MM.1S (cell line): ENCODE measurements at regions not wholly inside any gene's neighbourhood (a gene's known extent, or its start where the extent isn't known, plus 50 kb on each side); places are given as distances from the start of the nearest gene placed in this dataset.
"Not testable (repeated sequence)": the region's sequence is repeated elsewhere in the genome, so short reads cannot be mapped to it uniquely, and the experiment has no call there.

Experiments used
- DNase-seq: peaks from one replicate; pipeline ENCODE4 v3.0.0-alpha.2; 2015
- H2AFZ ChIP-seq: fragments of 300-600 bp; sonication (generic); 2 replicates; pipeline ENCODE4 v1.6.0; 2016; ENCODE audit warnings: antibody characterized with exemption, low read length
- H3F3A ChIP-seq: fragments of 300-600 bp; sonication (generic); 2 replicates; pipeline ENCODE4 v1.6.1; 2016; ENCODE audit warnings: mild to moderate bottlenecking, antibody characterized with exemption, low read length, moderate library complexity, mixed read lengths; ENCODE audit not compliant: insufficient read depth
- H3K27ac ChIP-seq: fragments of 300-600 bp; sonication (generic); 2 replicates; pipeline ENCODE4 v1.5.1; 2016; ENCODE audit warnings: mild to moderate bottlenecking, low read length
- H3K27me3 ChIP-seq: fragments of 300-600 bp; sonication (generic); replicated peaks from 2 replicates; pipeline ENCODE4 v1.6.0; 2016; ENCODE audit warnings: low read length; ENCODE audit not compliant: insufficient read depth
- H3K36me3 ChIP-seq: fragments of 300-600 bp; sonication (generic); replicated peaks from 2 replicates; pipeline ENCODE4 v1.6.1; 2016; ENCODE audit warnings: mild to moderate bottlenecking, low read length, mixed read lengths; ENCODE audit not compliant: insufficient read depth
- H3K4me1 ChIP-seq: fragments of 300-600 bp; sonication (generic); 2 replicates; pipeline ENCODE4 v1.6.1; 2016; ENCODE audit warnings: low read length, mixed read lengths
- H3K4me2 ChIP-seq: fragments of 300-600 bp; sonication (generic); 2 replicates; pipeline ENCODE4 v1.6.0; 2016; ENCODE audit warnings: low read depth, low read length
- H3K4me3 ChIP-seq: fragments of 300-600 bp; sonication (generic); 2 replicates; pipeline ENCODE4 v1.5.1; 2016; ENCODE audit warnings: low read length, mixed read lengths
- H3K79me2 ChIP-seq: fragments of 300-600 bp; sonication (generic); 2 replicates; pipeline ENCODE4 v1.6.1; 2016; ENCODE audit warnings: mixed run types, low read length, mixed read lengths
- H3K9ac ChIP-seq: fragments of 300-600 bp; sonication (generic); 2 replicates; pipeline ENCODE4 v1.6.1; 2016; ENCODE audit warnings: low read length, mixed read lengths
- H3K9me2 ChIP-seq: fragments of 300-600 bp; sonication (generic); replicated peaks from 2 replicates; pipeline ENCODE4 v1.6.1; 2016; ENCODE audit warnings: mild to moderate bottlenecking, low read length, mixed read lengths; ENCODE audit not compliant: insufficient read depth
- H3K9me3 ChIP-seq: fragments of 300-600 bp; sonication (generic); replicated peaks from 2 replicates; pipeline ENCODE4 v1.6.1; 2016; ENCODE audit warnings: mild to moderate bottlenecking, low read length, mixed read lengths; ENCODE audit not compliant: insufficient read depth
- H4K20me1 ChIP-seq: fragments of 300-600 bp; sonication (generic); 2 replicates; pipeline ENCODE4 v1.6.1; 2016; ENCODE audit warnings: mild to moderate bottlenecking, low read length, moderate library complexity, mixed read lengths; ENCODE audit not compliant: insufficient read depth
- CTCF ChIP-seq: fragments of 300-600 bp; sonication (generic); IDR thresholded peaks from 2 replicates; pipeline ENCODE4 v1.5.1; 2016; ENCODE audit warnings: antibody characterized with exemption, low read length, mixed read lengths
- EZH2 ChIP-seq: fragments of 300-600 bp; sonication (generic); optimal IDR thresholded peaks from 2 replicates; pipeline ENCODE3; 2017; ENCODE audit warnings: low read depth, mild to moderate bottlenecking, antibody characterized with exemption, low read length, mixed read lengths
- EZH2phosphoT487 ChIP-seq: fragments of 300-600 bp; sonication (generic); IDR thresholded peaks from 2 replicates; pipeline ENCODE4 v1.6.1; 2018; ENCODE audit warnings: antibody characterized with exemption, low read length

DNA sequence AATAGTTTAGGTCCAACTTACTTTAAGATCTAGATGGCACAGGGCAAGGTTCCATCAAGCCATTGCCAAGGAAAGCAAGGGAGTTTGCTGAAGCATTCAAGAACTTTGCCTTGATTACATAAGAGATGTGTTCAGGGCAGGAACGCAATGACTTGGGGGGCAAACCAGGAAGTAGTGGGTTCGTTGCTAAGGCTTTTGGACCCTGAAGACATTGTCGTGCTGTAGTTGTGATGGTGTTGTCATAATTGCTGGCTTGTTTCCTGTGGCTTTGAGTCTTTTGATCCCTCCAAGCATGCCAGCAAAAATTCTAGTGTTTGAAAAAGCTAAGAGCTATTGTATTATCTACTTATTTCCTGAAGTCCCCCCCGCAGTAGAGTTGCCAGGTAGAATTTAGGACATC lies 70.7 kb upstream of the HNF1B start:
- Histone ChIP-seq H3K36me3 (no peaks in the 10 kb centered on the region), H3K4me3 (no peak overlapping the region), H2AFZ (no peak overlapping the region), H4K20me1 (no peaks in the 10 kb centered on the region), H3F3A (peaks cover 29% of the 10 kb centered on the region), H3K9me2 (no peaks in the 10 kb centered on the region), H3K4me2 (no peak overlapping the region), H3K27me3 (no peaks in the 10 kb centered on the region), H3K9me3 (no peaks in the 10 kb centered on the region), H3K27ac (no peak overlapping the region), H3K4me1 (peaks cover 33% of the 10 kb centered on the region), H3K79me2 (no peaks in the 10 kb centered on the region), H3K9ac (no peak overlapping the region)
- no peak for DNase-seq
- TF ChIP-seq CTCF: no peak
- TF ChIP-seq EZH2phosphoT487: no peak
- no peak for TF ChIP-seq EZH2

GRCh38 chr17:37813751-37814150 lies 68.9 kb upstream of the HNF1B start:
- Histone ChIP-seq H3K9me2 (no peaks in the 10 kb centered on the region), H2AFZ (no peak overlapping the region), H3F3A (peaks cover 11% of the 10 kb centered on the region), H3K9ac (no peak overlapping the region), H4K20me1 (no peaks in the 10 kb centered on the region), H3K27ac (no peak overlapping the region), H3K27me3 (no peaks in the 10 kb centered on the region), H3K79me2 (no peaks in the 10 kb centered on the region), H3K9me3 (no peaks in the 10 kb centered on the region), H3K4me3 (no peak overlapping the region), H3K4me1 (peaks cover 17% of the 10 kb centered on the region), H3K36me3 (no peaks in the 10 kb centered on the region), H3K4me2 (no peak overlapping the region)
- TF ChIP-seq EZH2: no peak
- TF ChIP-seq EZH2phosphoT487: no peak
- no peak for TF ChIP-seq CTCF
- no peak for DNase-seq

- H3K9ac ChIP-seq, H2AFZ ChIP-seq, H3F3A ChIP-seq, H3K9me2 ChIP-seq, H3K27ac ChIP-seq, H3K27me3 ChIP-seq, H3K36me3 ChIP-seq, H3K4me2 ChIP-seq, H3K79me2 ChIP-seq, H3K9me3 ChIP-seq, DNase-seq, H3K4me3 ChIP-seq, H4K20me1 ChIP-seq, H3K4me1 ChIP-seq: not testable (repeated sequence)
Observed at GRCh38 chr17:37808846-37809245, 64.0 kb upstream of the HNF1B start.

DNA sequence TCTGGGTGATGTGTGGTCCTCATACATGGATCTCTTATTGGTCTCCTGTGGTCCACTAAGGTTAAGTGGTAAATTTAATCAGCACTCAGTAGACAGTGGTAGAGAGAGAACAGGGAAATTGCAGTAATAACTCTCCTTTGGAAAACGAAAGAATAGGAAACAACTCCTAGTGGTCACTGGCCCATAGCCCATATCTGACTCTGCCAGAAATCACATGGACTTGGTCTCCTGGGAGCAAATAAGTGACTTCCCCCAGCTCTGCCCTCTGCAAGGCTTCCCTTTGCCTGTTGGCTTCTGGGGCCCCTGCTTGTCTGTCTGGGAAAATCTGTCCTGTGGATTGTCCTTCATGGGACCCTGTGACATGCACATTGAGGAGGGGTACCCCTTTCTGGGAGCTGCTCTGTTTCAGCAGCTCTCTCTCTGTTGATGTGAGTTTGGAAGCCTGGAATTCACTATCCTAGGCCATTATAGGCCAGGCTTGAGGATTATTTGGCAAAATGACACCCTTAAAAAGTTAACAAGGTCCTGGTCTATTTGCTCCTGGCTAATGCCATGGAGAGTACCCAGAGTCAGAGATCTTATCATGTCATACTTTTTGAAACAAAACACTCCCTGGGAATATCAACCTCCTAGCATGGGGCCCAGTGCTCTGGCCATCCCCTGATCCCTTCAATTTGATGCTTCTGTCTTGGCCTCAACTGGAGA lies 58.0 kb upstream of the HNF1B start:
- Histone ChIP-seq H3K79me2 (no peaks in the 10 kb centered on the region), H2AFZ (no peak overlapping the region), H3K4me2 (no peak overlapping the region), H3F3A (no peaks in the 10 kb centered on the region), H3K4me3 (no peak overlapping the region), H3K27ac (no peak overlapping the region), H3K9ac (no peak overlapping the region), H3K36me3 (no peaks in the 10 kb centered on the region), H3K27me3 (no peaks in the 10 kb centered on the region), H3K4me1 (peaks cover 18% of the 10 kb centered on the region), H3K9me2 (no peaks in the 10 kb centered on the region), H3K9me3 (no peaks in the 10 kb centered on the region), H4K20me1 (no peaks in the 10 kb centered on the region)
- no peak for DNase-seq
- TF ChIP-seq EZH2phosphoT487: no peak
- TF ChIP-seq CTCF: no peak
- TF ChIP-seq EZH2: no peak
